HCT116 (cell line): ENCODE measurements at regions not wholly inside any gene's neighbourhood (a gene's known extent, or its start where the extent isn't known, plus 50 kb on each side); places are given as distances from the start of the nearest gene placed in this dataset.

Source experiments
- CBX3 ChIP-seq: IDR thresholded peaks from 2 replicates; pipeline ENCODE4 v1.6.1; 2012; ENCODE audit warnings: low read depth
- CTCF ChIP-seq, 3 experiments: fragments of 200-600 bp in 1 of 3; sonication (generic) in 1 of 3; IDR thresholded peaks in 2 of 3; conservative IDR thresholded peaks in 1 of 3; 2 replicates each; pipeline ENCODE4 v1.5.1; 2012 to 2017; ENCODE audit warnings: low read depth in 2 of 3, low read length in 2 of 3, antibody characterized with exemption in 1 of 3, borderline replicate concordance in 1 of 3, control low read depth in 1 of 3, mild to moderate bottlenecking in 1 of 3, mixed read lengths in 1 of 3, mixed run types in 1 of 3, moderate library complexity in 1 of 3; ENCODE audit not compliant: insufficient read depth in 1 of 3
- EZH2 ChIP-seq: fragments of 200-600 bp; sonication (generic); IDR thresholded peaks from 2 replicates; pipeline ENCODE4 v1.6.1; 2017; ENCODE audit warnings: antibody characterized with exemption, mixed run types
- EZH2phosphoT487 ChIP-seq: fragments of 200-600 bp; IDR thresholded peaks from 2 replicates; pipeline ENCODE4 v1.6.1; 2018; ENCODE audit warnings: antibody characterized with exemption, borderline replicate concordance
- FOSL1 ChIP-seq: IDR thresholded peaks from 2 replicates; pipeline ENCODE4 v1.6.1; 2012; ENCODE audit warnings: low read depth
- POLR2A ChIP-seq: IDR thresholded peaks from 2 replicates; pipeline ENCODE4 v1.7.0; 2011; ENCODE audit warnings: borderline replicate concordance; ENCODE audit not compliant: insufficient read depth, insufficient read length; ENCODE audit errors: extremely low read depth
- POLR2AphosphoS5 ChIP-seq: IDR thresholded peaks from 2 replicates; pipeline ENCODE4 v1.6.1; 2011; ENCODE audit warnings: mild to moderate bottlenecking, low read depth, low read length, moderate library complexity
- RAD21 ChIP-seq: IDR thresholded peaks from 2 replicates; pipeline ENCODE4 v1.6.1; 2012; ENCODE audit warnings: low read depth, mild to moderate bottlenecking
- REST ChIP-seq: IDR thresholded peaks from 2 replicates; pipeline ENCODE4 v1.6.1; 2012; ENCODE audit warnings: low read depth
- SIN3A ChIP-seq: IDR thresholded peaks from 2 replicates; pipeline ENCODE4 v1.6.1; 2012; ENCODE audit warnings: low read depth
- SP1 ChIP-seq: IDR thresholded peaks from 2 replicates; pipeline ENCODE4 v1.6.1; 2012; ENCODE audit warnings: low read depth
- TCF7L2 ChIP-seq: IDR thresholded peaks from 2 replicates; pipeline ENCODE4 v1.7.0; 2011; ENCODE audit warnings: borderline replicate concordance, inconsistent platforms; ENCODE audit not compliant: insufficient read depth, insufficient read length; ENCODE audit errors: extremely low read depth
- ZNF274 ChIP-seq: fragments of 200-500 bp; sonication (Bioruptor generic); IDR thresholded peaks from 2 replicates; pipeline ENCODE4 v1.6.1; 2014; ENCODE audit warnings: mild to moderate bottlenecking, low read depth, low read length, inconsistent platforms

GRCh38 chr3:81198756-81199155, 562.7 kb downstream of the GBE1 start:
- TF ChIP-seq CTCF (IDR thresholded peaks at IDR 0.05 in 2 of 3, conservative IDR thresholded peaks at IDR 0.05 in 1 of 3; ENCODE audit: borderline replicate concordance in 1 of 3, insufficient read depth in 1 of 3, low read depth in 2 of 3, low read length in 2 of 3) (no peak), SIN3A (no peak), ZNF274 (no peak), SP1 (no peak), RAD21 (no peak), POLR2AphosphoS5 (no peak), TCF7L2 (no peak), REST (no peak), FOSL1 (no peak), EZH2phosphoT487 (no peak), EZH2 (no peak), POLR2A (no peak), CBX3 (no peak)
